Epithelial cell of proximal tubule (primary cell): ENCODE measurements at regions not wholly inside any gene's neighbourhood (a gene's known extent, or its start where the extent isn't known, plus 50 kb on each side); places are given as distances from the start of the nearest gene placed in this dataset.
"Not testable (repeated sequence)": the region's sequence is repeated elsewhere in the genome, so short reads cannot be mapped to it uniquely, and the experiment has no call there.

Experiments
- DNase-seq: peaks from one replicate; pipeline ENCODE4 v3.0.0-alpha.2; 2011; ENCODE audit warnings: low read depth
- H3K4me3 ChIP-seq: 2 replicates; pipeline ENCODE4 v1.5.1; 2011; ENCODE audit warnings: low read depth, mild to moderate bottlenecking, low read length
- TF ChIP-seq, protein P1 (sequence below): conservative IDR thresholded peaks from 2 replicates; pipeline ENCODE4 v1.5.1; 2012; ENCODE audit warnings: low read depth, mild to moderate bottlenecking, low read length

DNA sequence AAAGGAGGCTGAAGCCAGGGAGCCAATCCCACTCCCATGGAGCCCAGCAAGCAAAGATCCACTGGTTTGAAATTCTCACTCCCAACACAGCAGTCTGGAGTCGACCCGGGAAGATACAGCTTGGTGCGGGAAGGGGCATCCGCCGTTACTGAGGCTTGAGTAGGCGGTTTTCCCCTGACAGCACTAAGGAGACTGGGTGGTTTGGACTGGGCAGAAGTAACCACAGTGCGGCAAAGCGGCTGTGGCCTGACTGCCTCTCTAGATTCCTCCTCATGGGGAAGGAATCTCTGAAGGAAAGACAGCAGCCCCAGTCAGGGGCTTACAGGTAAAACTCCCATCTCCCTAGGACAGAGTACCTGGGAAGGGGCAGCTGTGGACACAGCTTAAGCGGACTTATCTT is 261.6 kb upstream of the KYNU start:
- DNase-seq, result no peak
- TF ChIP-seq, protein P1, sequence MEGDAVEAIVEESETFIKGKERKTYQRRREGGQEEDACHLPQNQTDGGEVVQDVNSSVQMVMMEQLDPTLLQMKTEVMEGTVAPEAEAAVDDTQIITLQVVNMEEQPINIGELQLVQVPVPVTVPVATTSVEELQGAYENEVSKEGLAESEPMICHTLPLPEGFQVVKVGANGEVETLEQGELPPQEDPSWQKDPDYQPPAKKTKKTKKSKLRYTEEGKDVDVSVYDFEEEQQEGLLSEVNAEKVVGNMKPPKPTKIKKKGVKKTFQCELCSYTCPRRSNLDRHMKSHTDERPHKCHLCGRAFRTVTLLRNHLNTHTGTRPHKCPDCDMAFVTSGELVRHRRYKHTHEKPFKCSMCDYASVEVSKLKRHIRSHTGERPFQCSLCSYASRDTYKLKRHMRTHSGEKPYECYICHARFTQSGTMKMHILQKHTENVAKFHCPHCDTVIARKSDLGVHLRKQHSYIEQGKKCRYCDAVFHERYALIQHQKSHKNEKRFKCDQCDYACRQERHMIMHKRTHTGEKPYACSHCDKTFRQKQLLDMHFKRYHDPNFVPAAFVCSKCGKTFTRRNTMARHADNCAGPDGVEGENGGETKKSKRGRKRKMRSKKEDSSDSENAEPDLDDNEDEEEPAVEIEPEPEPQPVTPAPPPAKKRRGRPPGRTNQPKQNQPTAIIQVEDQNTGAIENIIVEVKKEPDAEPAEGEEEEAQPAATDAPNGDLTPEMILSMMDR, result no peak
- no peak overlapping the region for H3K4me3 ChIP-seq

- H3K4me3 ChIP-seq, DNase-seq: not testable (repeated sequence)
Observed at GRCh38 chr2:142613193-142613592, 264.3 kb upstream of the KYNU start.

DNA sequence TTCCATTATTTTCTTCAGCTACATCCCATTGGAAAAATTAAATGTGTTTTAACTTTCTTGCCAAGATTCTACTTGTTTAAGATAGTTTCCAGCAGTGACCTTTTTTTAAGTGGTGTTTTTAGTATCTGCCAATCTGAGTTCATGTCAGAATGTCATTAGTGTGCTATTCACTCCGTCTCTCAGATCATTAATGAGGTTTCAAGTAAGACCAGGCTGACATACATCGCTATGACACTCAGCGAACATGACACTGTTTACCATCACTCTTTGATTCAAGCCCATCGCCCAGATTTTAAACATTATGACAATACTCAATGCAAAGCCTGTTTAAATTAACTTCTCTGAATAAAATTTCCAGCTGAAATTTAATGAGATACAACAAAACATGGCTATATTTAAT is 272.0 kb upstream of the KYNU start:
- TF ChIP-seq, protein P1, result no peak
- no peak overlapping the region for H3K4me3 ChIP-seq
- no peak for DNase-seq

DNA sequence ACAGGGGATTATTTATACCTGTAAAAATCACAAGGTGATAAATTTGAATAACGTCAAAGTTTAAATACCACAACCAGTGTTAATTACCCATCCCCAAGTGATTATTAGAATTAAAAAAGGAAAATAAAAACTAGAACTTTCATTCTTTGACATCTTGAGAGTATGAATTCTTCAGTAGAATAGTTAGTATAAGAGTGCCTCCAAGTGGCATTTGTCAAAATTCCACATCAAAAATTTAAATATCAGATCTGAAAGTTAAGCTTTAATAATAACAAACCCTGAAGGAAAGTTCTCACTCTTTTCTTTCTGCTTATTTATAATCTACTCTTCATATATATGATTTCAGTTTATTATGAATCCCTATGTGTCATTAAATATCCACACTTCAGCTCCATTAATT is 273.7 kb upstream of the KYNU start:
- H3K4me3 ChIP-seq, result no peak overlapping the region
- TF ChIP-seq, protein P1, result no peak
- no peak for DNase-seq

DNA sequence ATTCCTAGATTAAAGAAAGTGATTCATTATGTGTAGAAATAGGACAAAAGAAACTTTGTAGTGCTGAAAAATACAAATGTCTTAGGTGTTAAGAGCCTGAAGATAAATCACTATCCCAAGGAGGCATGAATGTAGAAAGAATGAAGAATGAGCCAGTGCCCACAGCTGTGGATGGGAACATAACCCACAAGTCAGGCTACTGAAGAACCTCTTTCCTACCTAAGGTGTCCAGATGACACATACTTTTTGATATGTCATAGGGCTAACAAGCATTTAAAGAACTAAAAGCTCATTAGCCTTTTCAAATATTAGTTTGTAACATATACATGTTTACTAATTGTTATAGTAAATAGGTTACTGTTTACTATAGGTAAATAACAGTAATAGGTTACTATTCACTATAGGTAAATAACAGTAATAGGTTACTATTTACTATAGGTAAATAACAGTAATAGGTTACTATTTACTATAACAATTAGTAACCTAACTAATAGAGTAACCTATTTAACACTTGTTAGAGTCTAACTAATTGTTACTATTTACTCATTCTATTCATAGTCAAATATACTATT is 275.0 kb upstream of the KYNU start:
- TF ChIP-seq, protein P1, result no peak
- DNase-seq, result no peak
- H3K4me3 ChIP-seq, result no peak overlapping the region

GRCh38 chr2:142601794-142602193 is 275.7 kb upstream of the KYNU start:
- no peak overlapping the region for H3K4me3 ChIP-seq
- DNase-seq, result no peak
- TF ChIP-seq, protein P1, result no peak

DNA sequence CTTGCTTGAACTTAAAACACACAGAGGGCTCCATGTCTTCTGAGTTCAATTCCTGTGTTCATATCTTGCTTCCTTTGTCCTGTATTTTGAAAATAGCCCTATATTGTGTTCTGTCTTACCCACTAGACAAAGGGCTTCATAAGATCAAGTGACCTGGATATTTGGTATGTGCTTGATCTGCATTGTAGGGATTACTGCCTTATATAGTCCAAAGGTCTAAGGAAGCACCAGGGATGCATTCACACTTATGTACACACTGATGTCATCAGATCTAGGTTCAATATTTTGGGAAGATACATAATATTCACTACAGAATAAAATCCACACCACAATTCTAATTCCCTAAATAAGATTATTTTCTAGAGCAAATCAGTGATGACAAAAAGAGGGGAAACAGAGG is 278.0 kb upstream of the KYNU start:
- TF ChIP-seq, protein P1, result no peak
- H3K4me3 ChIP-seq, result no peak overlapping the region
- no peak for DNase-seq
